GM19351 (cell line): ENCODE measurements at regions not wholly inside any gene's neighbourhood (a gene's known extent, or its start where the extent isn't known, plus 50 kb on each side); places are given as distances from the start of the nearest gene placed in this dataset.

Experiments used
- ATAC-seq: cut with Tn5 transposase; IDR thresholded peaks from one replicate; pipeline ENCODE4 v1.9.1; 2021; ENCODE audit warnings: mild to moderate bottlenecking, moderate library complexity; ENCODE audit not compliant: unreplicated experiment

GRCh38 chr13:72457151-72457550 is 270.3 kb downstream of the MZT1 start:
- ATAC-seq, result no peak

GRCh38 chr13:72456486-72456885 is 270.9 kb downstream of the MZT1 start:
- ATAC-seq, result no peak

GRCh38 chr13:72453161-72453560 is 274.3 kb downstream of the MZT1 start:
- no peak for ATAC-seq

- ATAC-seq, result no peak
Observed at GRCh38 chr13:72448082-72448481, 279.3 kb downstream of the MZT1 start.

- ATAC-seq, result no peak
Observed at GRCh38 chr13:72444999-72445398, 282.4 kb downstream of the MZT1 start.

- no peak for ATAC-seq
Observed at GRCh38 chr13:72437458-72437857, 290.0 kb downstream of the MZT1 start.

GRCh38 chr13:72435251-72435650 is 292.2 kb downstream of the MZT1 start:
- no peak for ATAC-seq

GRCh38 chr13:72431981-72432682 is 295.3 kb downstream of the MZT1 start:
- no peak for ATAC-seq

- no peak for ATAC-seq
Observed at GRCh38 chr13:72430923-72431322, 296.5 kb downstream of the MZT1 start.

- no peak for ATAC-seq
Observed at GRCh38 chr13:72427757-72428528, 299.5 kb downstream of the MZT1 start.

DNA sequence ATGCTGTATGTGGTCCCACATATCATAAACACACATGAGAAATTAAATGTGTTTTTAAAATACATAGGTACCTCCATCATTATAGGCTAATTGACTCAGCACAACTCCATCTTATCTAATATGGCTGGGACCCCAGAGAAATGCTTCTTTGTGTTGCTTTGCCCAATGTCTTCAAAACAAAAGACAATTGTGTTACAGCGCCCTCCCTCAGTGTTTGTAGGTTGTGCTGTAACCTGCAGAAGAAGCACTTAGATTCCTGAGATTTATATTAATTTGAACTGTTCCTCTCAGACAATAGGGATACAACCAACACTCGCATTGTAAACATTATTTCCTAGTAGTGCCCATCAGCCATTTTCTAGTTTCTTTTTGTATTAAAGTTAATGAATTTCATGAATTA is 303.4 kb downstream of the MZT1 start:
- no peak for ATAC-seq

DNA sequence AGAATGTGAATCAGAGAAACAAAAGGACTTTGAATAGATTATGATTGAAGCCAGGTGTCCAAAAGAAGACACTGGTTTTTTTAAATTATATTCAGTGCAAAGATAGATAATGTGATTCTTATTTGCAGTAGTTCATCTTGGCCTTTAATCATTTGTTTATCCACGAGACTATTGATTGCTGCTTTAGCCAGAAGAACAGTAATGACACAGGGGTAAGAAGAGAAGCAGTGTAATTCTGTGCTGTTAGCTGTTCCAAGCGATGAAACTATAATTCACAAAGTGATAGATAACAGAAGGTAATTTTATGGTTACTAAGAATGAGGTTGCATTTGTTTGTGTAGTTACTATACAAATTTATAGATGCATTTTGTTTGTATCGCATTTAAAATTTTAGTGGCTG is 311.6 kb downstream of the MZT1 start:
- ATAC-seq, result no peak

GRCh38 chr13:72412481-72412880 is 314.9 kb downstream of the MZT1 start:
- no peak for ATAC-seq

- no peak for ATAC-seq
Observed at GRCh38 chr13:72405441-72405840, 322.0 kb downstream of the MZT1 start.

GRCh38 chr13:72403396-72404010 is 323.9 kb downstream of the MZT1 start:
- no peak for ATAC-seq

- no peak for ATAC-seq
Observed at GRCh38 chr13:72400856-72401255, 326.6 kb downstream of the MZT1 start.

DNA sequence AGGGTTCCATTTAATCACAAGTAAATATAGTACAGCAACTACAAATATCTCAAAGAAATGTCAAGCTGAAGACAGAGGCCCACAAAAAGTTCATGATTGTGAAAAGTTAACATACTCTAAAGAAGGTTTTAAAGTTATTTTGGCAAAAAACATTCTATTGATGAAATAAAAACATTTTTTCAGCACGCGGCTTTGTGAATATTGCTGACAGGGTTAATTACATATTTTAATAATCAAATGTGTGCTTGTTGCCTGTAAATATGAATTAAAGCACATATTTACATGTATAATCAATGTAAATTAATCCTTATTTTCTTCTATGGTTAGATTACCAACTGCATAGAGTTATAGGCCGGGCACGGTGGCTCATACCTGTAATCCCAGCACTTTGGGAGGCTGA is 328.1 kb downstream of the MZT1 start:
- ATAC-seq, result no peak

DNA sequence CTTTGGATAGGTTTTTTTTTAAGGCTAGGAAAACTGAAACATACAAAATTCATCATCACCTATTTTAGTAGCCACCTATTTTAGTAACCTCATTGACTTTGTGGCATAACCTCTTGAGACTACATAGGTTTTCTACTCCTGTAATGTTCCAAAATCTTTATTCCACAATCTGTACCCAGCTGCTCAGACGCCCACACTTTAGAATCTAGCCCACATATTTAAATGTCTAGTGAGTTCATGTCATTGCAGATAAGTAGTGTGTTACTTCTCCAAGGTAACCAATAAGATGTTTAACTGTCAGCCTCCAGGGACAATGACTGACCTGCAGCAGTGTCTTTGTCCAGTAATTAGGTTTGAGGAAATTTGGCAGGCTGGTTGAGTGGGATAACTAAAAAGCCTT is 330.2 kb downstream of the MZT1 start:
- ATAC-seq, result no peak

- no peak for ATAC-seq
Observed at GRCh38 chr13:72390909-72391308, 336.5 kb downstream of the MZT1 start.

DNA sequence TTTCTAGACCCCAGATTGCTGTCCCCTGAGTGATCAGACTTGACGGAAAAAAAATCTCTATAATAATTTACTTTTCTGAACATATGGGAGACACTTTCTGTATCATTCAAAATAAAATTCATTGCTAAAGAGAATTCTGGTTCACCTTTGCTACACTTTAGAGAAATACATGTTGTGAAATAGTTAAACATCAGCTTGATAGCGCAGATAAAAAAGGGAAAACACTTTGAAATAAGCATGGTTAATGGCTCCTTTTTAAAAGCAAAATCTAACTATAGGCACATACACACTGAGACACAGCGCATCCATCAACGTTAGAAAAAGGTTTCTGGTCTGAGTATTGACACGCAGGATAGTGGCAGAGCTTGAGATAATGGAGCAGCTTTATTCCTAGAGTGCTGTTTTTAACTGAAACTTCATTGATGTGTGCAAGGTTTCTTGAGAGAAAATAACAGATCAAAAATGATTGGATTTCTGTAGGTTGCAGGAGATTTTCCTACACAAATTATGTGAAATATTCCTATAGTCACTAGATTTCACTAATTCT is 341.2 kb downstream of the MZT1 start:
- no peak for ATAC-seq

- no peak for ATAC-seq
Observed at GRCh38 chr13:72384879-72385278, 342.6 kb downstream of the MZT1 start.
